GM13976 (cell line): ENCODE measurements at regions not wholly inside any gene's neighbourhood (a gene's known extent, or its start where the extent isn't known, plus 50 kb on each side); places are given as distances from the start of the nearest gene placed in this dataset.

ENCODE experiments used
- DNase-seq: peaks from one replicate; pipeline ENCODE4 v3.0.0; 2012; ENCODE audit warnings: low spot score
- in situ Hi-C: fragments of 300-500 bp; cut with MboI; formaldehyde crosslinking; loops from one replicate; pipeline ENCODE4 v1.12.0; 2022; ENCODE audit warnings: low sequenced_read_pairs, mixed read lengths, inconsistent platforms; ENCODE audit not compliant: unreplicated experiment
- TF ChIP-seq, protein P1 (sequence below): IDR thresholded peaks from 2 replicates; pipeline ENCODE4 v1.5.1; 2012; ENCODE audit warnings: borderline replicate concordance, mild to moderate bottlenecking; ENCODE audit not compliant: insufficient read depth; ENCODE audit errors: extremely low read depth, missing control alignments, control extremely low read depth

DNA sequence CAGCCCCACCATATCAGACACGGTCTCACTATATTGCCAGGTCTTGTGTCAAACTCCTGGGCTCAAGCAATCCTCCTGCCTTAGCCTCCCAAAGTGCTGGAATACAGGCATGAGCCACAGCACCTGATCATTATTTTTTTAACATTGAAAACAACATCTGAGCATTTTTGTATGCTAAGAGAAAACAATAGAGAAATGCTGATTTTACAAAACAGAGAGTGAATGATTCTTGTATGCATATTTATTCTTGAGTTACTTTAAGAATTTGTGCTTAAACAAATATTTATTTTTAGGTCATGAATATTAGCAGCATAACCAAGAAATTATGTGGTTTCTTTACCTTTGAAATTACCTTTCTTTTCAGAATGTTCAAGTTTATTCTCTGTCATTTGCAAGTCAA lies 81.8 kb upstream of the KITLG start:
- TF ChIP-seq, protein P1, sequence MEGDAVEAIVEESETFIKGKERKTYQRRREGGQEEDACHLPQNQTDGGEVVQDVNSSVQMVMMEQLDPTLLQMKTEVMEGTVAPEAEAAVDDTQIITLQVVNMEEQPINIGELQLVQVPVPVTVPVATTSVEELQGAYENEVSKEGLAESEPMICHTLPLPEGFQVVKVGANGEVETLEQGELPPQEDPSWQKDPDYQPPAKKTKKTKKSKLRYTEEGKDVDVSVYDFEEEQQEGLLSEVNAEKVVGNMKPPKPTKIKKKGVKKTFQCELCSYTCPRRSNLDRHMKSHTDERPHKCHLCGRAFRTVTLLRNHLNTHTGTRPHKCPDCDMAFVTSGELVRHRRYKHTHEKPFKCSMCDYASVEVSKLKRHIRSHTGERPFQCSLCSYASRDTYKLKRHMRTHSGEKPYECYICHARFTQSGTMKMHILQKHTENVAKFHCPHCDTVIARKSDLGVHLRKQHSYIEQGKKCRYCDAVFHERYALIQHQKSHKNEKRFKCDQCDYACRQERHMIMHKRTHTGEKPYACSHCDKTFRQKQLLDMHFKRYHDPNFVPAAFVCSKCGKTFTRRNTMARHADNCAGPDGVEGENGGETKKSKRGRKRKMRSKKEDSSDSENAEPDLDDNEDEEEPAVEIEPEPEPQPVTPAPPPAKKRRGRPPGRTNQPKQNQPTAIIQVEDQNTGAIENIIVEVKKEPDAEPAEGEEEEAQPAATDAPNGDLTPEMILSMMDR, result no peak
- in situ Hi-C loops, result no loop called here
- no peak for DNase-seq

DNA sequence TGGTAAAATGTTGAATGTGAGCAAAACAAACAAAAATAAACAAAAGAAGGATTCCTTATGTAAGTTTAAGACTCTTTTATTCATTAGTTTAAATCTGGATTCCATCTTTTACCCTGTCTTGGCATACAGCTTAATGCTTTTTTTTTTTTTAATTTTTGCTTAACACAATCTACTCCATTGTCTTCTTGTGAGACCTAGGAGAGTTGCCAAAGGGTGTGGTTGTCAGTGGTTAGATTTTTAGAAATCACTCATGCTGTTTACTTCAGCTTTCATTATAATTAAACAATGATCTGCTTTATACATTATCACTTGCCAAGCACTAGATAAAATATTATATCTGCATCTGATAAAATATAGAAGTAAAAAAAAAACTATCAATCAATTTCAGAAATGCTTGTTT lies 77.7 kb upstream of the KITLG start:
- no peak for DNase-seq
- TF ChIP-seq, protein P1, result no peak
- in situ Hi-C loops, result no loop called here

DNA sequence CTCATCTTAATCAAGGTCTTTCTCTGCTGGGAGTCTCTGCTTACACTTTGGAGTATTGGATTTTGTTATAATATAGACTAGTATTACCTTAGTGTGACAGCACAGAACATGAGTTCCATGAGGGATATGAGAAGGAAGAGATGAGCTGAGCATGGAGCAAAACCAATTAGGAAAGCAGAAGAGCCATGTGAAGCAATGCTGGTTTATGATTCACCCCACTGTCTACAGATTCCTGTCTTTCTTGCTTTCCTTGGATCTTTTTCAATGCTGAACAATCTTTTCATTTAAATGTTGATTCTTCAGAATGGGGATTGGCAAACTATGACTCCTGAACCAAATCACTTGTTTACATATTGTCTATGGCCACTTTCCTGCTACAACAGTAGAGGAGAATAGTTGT lies 70.4 kb upstream of the KITLG start:
- in situ Hi-C loops, result no loop called here
- DNase-seq, result no peak
- TF ChIP-seq, protein P1, result no peak

DNA sequence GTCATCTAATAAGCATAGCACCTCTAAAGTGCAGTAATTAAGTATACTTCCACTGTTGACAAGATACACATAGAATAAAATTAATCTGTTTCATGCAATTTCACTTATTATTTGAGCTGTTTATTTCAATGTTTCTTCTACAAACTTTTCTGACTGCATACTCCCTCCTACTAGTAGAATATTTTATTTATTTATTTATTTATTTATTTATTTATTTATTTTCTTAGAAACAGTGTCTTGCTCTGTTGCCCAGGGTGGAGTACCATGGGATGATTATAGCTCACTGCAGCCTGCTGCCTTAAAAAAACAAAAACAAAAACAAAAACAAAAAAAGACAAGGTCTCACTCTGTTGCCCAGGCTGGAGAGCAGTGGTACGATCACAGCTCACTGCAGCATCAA lies 68.4 kb upstream of the KITLG start:
- TF ChIP-seq, protein P1, result no peak
- in situ Hi-C loops, result loop anchor here (25.0 kb wide), 1 partner anchor 339 kb away; no protein-coding TSS in a partner anchor
- DNase-seq, result no peak

DNA sequence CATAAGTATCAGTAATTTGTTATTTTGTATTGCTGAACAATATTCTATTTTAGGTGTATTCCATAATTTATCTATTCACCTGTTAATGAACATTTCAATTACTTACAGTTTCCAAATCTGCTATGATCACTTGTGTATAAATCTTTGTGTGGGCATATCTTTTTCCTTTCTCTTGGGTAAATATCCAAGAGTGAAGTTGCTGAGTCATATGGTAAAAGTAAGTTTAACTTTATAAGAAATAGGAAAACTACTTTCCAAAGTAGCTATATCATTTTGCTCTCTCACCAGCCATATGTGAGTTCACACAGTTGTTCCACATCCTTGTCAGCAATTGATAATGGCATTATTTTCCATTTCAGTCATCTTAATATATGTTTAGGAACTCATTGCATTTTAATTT lies 66.6 kb upstream of the KITLG start:
- in situ Hi-C loops, result loop anchor here (25.0 kb wide), 1 partner anchor 340 kb away; no protein-coding TSS in a partner anchor
- no peak for DNase-seq
- TF ChIP-seq, protein P1, result no peak

DNA sequence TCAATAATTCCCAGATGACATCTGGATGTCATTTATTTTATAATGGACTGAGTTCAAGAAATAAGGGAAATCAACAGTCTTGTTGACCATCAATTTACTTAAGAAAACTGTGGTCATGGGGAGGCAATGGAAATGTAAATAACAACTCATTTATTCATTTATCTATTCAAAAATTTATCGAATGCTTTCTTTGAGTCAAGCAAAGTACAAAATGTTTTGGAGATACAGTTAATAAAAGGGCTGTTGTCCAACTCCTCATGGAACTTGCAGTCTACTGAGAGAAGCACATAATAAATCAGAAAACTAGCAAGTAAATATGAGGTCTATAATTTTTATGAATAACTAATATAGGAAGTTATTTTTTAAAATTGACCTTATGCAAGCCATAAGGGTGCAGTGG lies 65.5 kb upstream of the KITLG start:
- TF ChIP-seq, protein P1, result no peak
- no peak for DNase-seq
- in situ Hi-C loops, result loop anchor here (25.0 kb wide), 1 partner anchor 341 kb away; no protein-coding TSS in a partner anchor
